ENCODE measurements at regions not wholly inside any gene's neighbourhood (a gene's known extent, or its start where the extent isn't known, plus 50 kb on each side); places are given as distances from the start of the nearest gene placed in this dataset.

DNA sequence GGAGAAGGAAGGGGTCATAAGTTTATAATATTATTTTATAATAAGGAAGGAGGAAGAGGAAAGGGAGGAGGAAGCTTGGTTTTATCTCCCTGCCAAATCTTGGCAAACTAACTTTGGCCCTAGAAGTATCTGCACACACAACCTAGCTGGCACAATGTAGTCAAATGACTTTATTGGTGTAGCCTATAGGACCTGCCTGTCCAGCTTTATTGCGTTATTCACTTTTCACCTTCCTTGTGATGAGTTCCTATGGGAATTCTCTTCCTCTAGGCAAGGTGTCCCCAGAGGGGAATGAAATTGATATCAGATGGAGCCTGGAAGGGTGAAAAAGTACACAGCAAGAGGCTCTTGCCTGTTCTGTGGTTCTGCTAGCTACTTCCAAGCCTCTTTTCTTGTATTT, 111.2 kb upstream of the SLC25A36 start:
- TF ChIP-seq, protein P1, sequence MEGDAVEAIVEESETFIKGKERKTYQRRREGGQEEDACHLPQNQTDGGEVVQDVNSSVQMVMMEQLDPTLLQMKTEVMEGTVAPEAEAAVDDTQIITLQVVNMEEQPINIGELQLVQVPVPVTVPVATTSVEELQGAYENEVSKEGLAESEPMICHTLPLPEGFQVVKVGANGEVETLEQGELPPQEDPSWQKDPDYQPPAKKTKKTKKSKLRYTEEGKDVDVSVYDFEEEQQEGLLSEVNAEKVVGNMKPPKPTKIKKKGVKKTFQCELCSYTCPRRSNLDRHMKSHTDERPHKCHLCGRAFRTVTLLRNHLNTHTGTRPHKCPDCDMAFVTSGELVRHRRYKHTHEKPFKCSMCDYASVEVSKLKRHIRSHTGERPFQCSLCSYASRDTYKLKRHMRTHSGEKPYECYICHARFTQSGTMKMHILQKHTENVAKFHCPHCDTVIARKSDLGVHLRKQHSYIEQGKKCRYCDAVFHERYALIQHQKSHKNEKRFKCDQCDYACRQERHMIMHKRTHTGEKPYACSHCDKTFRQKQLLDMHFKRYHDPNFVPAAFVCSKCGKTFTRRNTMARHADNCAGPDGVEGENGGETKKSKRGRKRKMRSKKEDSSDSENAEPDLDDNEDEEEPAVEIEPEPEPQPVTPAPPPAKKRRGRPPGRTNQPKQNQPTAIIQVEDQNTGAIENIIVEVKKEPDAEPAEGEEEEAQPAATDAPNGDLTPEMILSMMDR (conservative IDR thresholded peaks at IDR 0.05; ENCODE audit: low read length) = no peak
- no peak for DNase-seq (ENCODE audit: low read depth)
- H3K4me3 ChIP-seq (ENCODE audit: low read length) = no peak overlapping the region

DNA sequence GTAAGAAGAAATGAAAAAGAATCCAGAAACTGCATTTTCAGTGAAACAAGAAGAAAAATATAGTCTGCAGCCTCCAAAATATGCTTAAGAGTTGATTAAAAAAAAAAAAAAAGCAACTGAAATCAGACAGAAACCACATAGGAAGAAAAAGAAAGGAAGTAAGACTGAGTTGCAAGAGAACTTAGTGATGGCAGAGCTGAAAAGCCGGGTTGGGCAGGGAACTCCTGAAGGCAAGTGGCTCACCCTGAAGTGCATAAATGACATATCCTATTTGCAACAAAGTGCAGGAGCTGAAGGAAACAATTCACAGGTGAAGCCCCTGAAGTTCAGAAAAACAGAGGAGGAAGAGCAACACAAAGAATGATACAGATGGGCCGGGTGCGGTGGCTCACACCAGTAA, 108.8 kb upstream of the SLC25A36 start:
- TF ChIP-seq, protein P1 (conservative IDR thresholded peaks at IDR 0.05; ENCODE audit: low read length) = no peak
- no peak overlapping the region for H3K4me3 ChIP-seq (ENCODE audit: low read length)
- DNase-seq (ENCODE audit: low read depth) = no peak

DNA sequence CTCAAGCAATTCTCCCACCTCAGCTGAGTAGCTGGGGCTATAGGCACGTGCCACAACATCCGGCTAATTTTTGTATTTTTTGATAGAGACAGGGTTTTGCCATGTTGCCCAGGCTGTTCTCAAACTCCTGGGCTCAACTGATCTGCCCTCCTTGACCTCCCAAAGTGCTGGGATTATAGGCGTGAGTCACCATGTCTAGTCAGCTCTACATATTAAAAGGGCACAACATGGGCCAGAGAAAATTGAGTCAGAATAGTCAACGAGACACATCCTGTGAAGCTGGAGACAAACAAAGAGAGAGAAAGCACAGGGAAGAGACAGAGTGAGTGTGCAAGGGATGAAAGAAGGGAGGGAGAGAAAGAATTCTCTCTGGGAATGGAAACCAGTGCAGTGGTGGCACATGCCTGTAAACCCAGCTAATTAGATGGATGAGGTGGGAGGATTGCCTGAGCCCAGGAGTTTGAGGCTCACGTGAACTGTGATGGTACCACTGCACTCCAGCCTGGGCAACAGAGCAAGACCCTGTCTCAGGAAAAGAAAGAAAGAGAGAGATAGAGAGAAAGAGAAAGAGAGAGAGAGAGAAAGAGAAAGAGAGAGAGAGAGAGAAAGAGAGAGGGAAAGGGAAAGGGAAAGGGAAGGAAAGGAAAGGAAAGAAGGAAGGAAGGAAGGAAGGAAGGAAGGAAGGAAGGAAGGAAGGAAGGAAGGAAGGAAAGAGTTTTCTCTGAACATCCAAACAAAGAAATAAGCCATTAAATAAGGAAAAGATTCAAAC, 107.2 kb upstream of the SLC25A36 start:
- peak; percentile 2 for DNase-seq (ENCODE audit: low read depth)
- H3K4me3 ChIP-seq (ENCODE audit: low read length) = no peak overlapping the region
- TF ChIP-seq, protein P1 (conservative IDR thresholded peaks at IDR 0.05; ENCODE audit: low read length) = no peak

DNA sequence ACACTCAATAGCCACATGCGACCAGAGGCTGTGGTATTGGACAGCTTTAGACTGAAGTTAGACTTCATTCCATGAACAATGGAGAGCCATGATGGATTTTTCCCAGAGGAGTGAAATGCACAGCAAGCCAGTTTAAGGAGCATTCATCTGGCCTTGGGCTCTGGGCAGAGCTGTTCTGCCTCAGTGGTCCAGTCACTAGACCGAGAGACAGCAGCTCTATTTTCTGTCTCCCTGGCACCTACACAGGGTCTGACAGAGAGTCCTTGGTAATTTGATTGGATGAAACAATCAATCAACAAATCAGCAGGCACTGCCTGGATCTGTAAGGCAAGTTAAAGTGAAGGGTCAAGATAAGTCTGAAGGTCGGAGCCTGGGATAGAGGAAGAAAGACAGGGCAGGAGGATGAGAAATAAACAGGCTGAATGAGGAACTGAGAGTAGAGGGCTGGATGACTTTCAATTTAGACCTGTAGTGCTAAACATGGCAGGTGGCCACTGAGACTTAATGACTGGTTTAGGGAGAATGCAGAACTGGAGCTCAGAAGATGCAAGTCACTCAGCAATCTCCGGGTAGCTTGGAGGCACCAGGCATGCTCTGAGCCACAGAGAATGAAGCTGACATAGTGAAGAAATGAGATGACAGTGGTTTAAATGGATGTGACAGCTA, 98.5 kb upstream of the SLC25A36 start:
- H3K4me3 ChIP-seq (ENCODE audit: low read length) = no peak overlapping the region
- TF ChIP-seq, protein P1 (conservative IDR thresholded peaks at IDR 0.05; ENCODE audit: low read length) = no peak
- no peak for DNase-seq (ENCODE audit: low read depth)

DNA sequence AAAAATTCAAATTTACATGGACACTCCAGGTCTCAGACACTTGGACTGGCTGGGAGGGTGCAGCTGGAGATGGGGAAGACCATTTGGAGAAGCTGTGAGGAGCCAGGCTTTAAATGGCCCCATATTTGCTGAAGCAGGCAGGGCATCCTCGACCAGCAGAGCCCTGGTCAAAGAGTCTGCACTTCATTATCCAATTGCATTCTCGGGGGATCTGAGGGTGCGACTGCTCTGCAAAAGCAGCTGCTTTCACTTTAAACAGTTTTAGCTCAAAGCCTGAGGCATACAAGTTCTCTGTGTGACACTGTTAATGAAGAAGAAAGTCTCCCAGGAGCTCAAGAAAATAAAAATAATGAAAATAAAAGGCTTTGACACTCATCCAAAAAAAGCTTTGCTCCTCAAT, 98.0 kb upstream of the SLC25A36 start:
- no peak for DNase-seq (ENCODE audit: low read depth)
- no peak overlapping the region for H3K4me3 ChIP-seq (ENCODE audit: low read length)

DNA sequence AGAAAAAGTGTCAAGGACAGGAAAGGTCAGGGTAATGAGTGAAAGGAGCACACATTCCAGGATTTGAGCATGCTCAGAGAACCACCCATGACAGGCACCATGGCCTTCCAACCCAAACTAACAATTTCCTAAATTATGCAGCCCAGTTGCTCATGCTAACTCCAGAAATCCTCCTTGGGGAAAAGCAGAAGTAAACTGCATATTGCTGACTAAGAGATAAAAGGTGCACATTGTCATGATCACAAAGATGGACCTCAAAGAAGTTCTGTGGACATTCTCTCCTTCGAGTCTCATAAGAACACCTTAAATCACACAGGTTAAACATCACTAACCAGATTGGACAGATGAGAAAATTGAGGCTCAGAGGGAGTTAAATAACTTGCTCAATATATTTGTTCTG, 97.6 kb upstream of the SLC25A36 start:
- TF ChIP-seq, protein P1 (conservative IDR thresholded peaks at IDR 0.05; ENCODE audit: low read length) = no peak
- H3K4me3 ChIP-seq (ENCODE audit: low read length) = no peak overlapping the region
- DNase-seq (ENCODE audit: low read depth) = no peak

More for the DNA sequence above, 98.0 kb upstream of the SLC25A36 start:
- TF ChIP-seq, protein P1 (conservative IDR thresholded peaks at IDR 0.05; ENCODE audit: low read length) = no peak

DNA sequence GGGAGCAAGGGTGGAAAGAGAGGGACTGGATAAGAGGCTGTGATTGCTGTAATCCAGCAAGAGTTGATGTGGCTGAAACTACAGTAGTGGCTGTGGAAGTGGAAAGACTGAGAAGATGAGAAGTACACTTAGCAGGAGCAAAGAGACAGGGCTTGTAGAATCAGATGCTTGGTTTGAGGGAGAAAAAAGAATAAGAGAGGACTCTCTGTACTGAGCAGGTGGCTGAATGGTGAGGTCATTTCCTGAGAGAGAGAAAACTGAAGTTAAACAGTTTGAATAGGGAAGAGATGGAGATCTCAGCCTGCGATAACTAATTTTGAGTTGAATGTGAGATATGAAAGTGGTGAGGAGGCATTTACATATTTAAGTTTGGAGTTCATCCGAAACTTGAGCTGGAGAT, 95.8 kb upstream of the SLC25A36 start:
- TF ChIP-seq, protein P1 (conservative IDR thresholded peaks at IDR 0.05; ENCODE audit: low read length) = no peak
- no peak overlapping the region for H3K4me3 ChIP-seq (ENCODE audit: low read length)
- no peak for DNase-seq (ENCODE audit: low read depth)
